ENCODE measurements at regions not wholly inside any gene's neighbourhood (a gene's known extent, or its start where the extent isn't known, plus 50 kb on each side); places are given as distances from the start of the nearest gene placed in this dataset.

- no peak for TF ChIP-seq CTCF (conservative IDR thresholded peaks at IDR 0.05; ENCODE audit: low read length)
- no peak for TF ChIP-seq EZH2phosphoT487 (IDR thresholded peaks at IDR 0.05; ENCODE audit: borderline replicate concordance)
Observed at GRCh38 chr5:92467695-92468094, 1084.6 kb upstream of the ARRDC3 start.

Data from Loucy (cell line).